NCI-H226 (cell line): ENCODE measurements at regions not wholly inside any gene's neighbourhood (a gene's known extent, or its start where the extent isn't known, plus 50 kb on each side); places are given as distances from the start of the nearest gene placed in this dataset.
"Not testable (repeated sequence)": the region's sequence is repeated elsewhere in the genome, so short reads cannot be mapped to it uniquely, and the experiment has no call there.

Experiments
- DNase-seq: peaks from one replicate; pipeline ENCODE4 v3.0.0-alpha.2; 2015

DNA sequence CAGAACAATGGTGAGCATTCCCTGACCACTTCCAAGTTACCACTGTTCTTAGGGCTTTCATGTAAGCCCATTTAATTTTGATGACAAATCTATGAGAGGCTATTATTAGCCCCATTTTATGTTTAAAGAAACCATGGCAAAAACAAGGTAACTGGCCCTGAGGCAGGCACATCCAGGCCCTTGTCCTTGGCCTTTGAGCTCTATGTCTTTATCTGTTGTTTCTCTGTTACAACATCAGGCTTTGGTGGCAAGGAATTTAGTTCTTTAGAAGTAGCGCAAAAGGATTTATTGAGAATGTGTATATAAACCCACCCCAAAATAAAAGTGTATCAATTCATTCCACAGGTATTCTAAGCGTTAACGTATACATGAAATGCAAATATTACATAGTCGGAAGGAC, 257.1 kb downstream of the HNMT start:
- no peak for DNase-seq

DNA sequence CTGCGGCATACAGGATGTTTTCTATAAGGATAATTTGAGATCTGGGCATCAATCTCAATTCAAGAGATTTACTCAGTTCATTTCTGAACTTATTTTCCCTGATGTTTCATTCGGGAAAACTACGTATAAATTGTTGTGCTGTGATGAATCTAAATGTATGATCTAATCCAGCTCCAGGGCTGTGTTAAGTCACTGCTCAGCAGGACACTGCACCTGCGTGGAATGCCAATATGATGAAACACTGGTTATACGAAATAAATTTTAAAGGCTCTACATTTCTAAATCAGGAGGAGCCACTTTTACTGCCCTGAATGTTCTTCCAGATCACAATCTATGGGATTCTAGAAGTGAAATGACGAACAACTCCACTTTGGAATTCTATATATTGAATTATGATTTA, 259.0 kb downstream of the HNMT start:
- peak; percentile 34 for DNase-seq

DNA sequence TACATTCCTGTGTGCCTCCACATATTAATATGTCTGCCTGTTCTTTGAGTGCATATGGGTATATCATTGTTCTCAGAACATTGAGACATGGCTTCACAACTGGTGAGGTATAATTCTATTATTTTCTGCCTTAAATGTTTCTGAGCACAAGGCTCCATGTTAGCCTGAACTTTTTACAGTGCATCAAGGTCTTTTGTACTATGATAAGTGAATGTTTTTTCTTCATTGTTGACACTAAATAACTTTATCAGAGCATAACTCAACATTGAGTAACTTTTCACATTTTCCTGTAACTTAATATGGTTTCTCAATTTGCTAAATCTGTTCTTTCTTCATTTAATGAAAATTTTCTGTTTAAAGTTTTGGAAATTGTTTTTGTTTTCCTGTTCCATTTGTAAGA, 262.9 kb downstream of the HNMT start:
- no peak for DNase-seq

DNA sequence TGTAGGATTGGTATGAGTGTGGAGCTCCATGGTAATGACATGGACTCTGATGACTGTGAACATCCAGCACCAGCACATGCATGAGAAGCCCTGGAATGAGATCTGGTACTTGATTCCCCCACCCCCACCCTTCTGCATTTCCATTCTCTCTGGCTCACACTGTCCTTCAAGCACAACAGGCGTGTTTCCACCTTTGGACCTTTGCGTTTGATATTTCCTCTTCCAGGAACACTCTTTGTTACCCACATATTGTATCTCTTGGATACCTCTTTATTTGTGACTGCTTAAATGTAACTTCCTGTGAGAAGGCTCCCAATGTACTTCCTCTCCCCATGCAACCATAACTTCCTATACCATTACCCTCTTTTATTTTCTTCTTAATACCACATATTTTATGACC, 263.8 kb downstream of the HNMT start:
- DNase-seq: no peak

DNA sequence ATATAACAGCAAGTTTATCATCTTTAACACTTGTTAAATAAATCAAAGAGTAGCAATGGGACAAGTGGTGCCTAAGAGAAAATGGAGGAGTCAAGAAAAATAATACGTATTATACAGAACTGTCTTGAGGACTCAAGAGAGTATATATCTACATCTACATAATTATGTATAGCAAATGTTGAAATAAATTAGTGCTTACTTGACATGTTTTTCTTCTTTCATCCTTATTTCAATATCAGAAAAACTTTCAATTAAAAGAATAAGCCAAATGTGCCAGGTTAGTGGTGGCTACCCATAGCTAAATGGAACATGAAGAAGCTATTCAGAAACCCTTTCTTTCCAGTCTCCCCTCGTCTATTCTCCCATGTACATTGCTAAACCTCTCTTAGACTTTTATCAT, 267.3 kb upstream of the SPOPL start:
- DNase-seq: no peak

DNA sequence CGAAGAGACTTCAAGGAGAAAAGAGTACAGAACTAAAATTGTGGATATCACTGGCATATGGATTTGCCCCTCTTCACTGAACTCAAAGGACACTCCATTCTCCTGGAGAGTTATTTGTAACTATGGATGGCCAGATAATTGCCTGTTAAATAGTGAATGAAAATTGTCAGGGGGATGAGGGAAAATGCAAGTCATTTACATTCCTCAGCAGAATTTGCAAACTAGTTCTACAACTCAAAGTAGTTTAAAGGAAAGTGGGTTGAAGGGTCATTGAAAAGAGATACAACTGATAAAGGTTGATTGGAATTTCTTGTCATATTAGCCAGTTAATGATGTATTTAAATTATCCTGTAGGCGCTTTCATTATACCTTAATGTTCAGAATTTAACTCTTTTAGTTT, 266.5 kb upstream of the SPOPL start:
- DNase-seq: no peak

DNA sequence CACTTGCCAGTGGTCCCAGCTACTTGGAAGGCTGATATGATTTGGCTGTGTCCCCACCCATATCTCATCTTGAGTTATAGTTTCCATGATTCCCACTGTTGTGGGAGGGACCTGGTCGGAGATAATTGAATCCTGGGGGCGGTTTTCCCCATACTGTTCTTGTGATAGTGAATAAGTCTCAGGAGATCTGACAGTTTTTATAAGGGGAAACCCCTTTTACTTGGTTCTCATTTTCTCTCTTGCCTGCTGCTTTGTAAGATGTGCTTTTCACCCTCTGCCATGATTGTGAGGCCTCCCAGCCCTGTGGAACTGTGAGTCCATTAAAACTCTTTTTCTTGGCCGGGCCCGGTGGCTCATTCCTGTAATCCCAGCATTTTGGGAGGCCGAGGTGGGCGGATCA, 265.4 kb upstream of the SPOPL start:
- DNase-seq: no peak

DNA sequence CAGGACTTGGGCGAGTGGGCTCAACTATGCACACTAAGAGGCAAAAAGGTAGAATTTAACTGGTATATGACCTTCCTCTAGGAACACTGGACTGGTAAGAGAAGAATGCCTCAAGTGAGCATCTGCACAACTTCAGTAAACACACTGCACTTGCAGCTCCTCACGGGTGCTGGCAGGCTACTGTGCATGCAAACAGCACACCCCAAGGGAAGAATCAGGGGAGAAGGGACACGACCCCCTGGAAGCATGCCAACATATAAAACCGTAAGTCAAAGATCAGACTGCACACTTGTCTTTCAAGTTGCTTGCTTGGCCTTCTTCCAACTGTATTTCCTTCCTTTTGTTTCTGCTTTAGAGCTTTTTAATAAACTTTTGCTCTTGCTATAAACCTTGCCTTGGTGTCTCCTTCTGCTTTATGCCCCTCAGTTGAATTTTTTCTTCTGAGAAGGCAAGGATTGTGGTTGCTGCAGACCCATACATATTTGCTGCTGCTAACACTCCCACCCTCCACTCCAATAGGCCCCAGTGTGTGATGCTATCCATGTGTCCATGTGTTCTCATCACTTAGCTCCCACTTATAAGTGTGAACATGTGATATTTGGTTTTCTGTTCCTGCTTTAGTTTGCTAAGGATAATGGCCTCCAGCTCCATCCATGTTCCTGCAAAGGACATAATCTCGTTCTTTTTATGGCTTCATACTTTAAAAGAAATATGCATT, 263.7 kb upstream of the SPOPL start:
- no peak for DNase-seq

DNA sequence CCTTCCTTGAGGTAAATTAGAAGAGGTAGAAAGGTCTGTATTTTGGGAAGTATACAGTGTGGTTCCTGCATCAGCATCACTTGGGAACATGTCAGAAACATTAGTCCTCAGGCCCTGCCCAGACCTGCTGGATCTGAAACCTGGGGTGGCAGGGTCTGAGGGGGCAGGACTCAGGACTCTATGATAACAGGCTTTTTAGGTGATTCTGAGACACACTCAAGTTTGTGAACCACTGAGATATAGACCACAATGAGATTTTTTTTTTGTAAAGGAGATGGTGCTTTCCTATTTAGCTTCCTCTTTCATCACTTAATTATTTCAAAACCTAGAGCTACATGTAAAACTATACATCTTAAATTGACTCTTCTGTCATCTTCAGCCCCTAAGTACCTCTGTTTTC, 262.7 kb upstream of the SPOPL start:
- no peak for DNase-seq

DNA sequence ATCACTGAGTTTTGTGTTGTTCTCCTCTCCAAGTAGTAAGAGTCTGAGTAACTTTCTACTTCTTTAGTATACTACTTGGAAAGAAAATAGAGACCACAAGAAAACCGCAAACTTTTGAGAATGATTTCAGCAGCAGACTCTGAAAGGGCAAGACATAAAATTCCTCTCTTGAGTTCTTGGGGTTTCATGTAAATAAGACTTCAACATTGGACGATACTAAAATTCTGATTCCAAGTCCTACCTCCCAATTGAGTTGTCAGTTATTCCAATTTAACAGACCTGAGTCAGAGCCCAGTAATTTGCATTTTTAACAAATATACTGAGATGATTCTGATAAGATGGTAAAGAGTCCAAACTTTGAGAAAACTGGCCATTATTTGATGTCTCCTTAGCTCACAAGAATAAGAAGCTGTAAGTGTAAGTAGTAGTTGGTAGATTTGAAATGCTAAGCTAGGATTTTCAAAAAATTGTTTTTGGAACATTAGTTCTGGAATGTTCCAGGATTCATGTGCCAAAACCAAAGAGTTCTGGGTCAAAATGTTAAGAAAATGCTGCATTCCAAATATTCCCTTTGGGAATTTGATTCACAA, 261.6 kb upstream of the SPOPL start:
- DNase-seq: no peak

DNA sequence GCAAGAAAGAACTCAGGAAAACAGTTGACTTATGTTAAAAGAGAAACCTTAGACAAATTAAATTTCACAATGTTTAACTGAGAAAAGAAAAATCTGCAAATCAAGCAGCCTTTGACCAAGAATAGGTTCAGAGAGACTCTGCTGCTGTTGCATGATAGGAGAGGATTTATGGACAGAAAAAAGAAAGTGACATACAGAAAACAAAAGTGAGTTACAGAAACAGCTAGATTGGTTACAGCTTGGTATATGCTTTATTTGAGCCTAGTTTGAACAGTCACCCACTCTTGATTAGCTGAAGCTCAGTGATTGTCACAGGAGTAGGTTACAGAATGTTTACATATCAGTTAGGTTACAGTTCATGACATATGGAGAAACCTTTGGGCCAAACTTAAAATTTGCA, 258.2 kb upstream of the SPOPL start:
- DNase-seq: no peak

DNA sequence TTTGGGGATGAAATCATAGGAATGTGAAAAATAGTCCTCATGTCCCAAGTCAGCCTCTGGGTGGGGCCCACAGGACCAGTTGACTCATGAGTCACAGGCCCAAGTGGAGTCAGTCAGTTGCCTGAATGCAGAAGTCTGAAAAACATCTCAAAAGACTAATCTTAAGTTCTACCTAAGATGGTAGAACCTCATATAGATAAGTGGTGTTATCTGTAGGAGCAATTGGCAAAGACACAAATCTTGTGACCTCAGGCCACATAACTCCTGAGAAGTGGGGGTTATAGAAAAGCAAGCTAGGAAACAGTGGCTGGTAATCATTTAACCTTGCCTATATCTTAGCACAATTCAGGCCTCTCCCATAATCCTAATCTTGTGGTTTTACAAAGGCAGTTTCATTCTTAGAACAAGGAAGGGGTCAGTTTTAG, 257.1 kb upstream of the SPOPL start:
- DNase-seq: peak; percentile 48

DNA sequence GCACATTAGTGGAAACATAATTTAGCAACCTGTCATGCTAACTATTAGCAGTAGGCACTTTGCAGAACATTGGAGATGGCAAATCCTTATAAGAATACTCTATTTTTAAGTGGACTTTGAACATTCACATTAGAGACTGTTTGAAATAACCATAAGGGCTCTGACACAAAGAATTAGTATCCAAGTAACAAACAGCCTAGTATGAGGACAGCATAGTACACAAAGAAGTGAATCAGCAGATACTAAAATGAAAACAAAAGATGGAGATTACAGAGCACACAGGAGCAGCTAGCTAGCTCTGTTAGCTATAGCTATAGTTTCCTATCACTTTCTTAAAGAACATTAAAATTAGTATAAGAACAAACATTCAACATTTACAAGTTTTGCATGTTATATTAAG, 256.3 kb upstream of the SPOPL start:
- no peak for DNase-seq

DNA sequence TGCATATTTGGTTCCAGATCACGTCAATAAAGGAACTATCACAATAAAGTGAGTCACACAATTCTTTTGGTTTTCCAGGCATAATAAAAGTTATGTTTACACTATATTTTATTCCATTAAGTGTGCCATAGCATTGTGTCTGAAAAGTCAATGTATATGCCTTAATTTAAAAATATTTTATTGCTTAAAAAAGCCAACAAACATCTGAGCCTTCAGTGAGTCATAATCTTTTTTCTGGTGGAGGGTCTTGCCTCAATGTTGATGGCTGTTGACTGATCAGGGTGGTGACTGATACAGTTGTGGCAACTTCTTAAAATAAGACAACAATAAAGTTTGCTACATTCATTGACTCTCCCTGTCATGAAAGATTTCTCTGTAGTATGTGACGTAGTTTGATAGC, 254.3 kb upstream of the SPOPL start:
- DNase-seq: no peak

DNA sequence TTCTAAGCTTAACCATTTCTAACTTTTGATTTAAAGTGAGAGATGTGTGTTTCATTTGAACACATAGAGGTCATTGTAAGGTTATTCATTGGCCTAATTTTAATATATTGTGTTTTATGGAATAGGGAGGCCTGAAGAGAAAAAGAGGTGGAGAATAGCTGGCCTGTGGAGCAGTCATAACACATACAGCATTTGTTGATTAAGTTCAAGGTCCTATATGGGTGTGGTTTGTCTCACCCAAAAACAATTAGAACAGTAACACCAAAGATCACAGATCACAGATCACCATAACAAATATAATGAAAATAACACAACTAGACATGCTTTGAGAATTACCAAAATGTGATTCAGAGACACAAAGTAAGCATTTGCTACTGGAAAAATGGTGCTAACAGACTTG, 252.4 kb upstream of the SPOPL start:
- no peak for DNase-seq

DNA sequence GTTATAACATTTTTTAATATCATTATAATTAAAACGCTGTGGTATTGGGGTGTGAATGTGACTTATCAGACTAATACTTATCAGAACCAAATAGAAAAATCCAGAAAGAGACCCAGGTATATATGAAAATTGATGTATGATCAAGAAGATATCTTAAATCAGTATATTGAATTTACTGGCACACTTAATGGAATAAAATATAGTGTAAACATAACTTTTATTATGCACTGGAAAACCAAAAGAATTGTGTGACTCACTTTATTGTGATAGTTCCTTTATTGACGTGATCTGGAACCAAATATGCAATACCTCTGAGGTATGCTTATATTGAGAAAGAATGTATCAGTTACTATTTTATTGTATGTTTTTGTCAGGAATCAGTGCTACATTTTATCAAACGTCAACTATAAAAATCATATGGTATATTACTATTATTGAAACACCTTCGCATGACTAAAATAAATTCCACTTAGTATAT, 250.7 kb upstream of the SPOPL start:
- not testable (repeated sequence) for DNase-seq

DNA sequence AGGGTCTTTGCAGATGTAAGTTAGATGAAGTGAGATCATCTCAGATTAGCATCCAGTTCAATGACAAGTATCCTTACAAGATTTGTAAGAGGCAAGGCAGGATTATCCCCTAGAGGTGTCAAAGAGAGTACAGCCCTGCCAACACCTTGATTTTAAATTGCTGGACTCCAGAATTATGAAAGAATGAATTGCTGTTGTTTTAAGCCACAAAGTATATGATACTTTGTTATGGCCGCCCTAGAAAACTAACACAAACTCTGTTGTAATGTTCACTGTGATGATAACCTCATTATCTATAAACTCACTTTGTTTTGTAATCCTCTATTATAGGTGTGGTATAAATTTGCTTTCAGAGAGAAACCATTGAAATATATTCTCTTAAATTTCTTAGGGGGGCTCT, 249.0 kb upstream of the SPOPL start:
- DNase-seq: no peak

DNA sequence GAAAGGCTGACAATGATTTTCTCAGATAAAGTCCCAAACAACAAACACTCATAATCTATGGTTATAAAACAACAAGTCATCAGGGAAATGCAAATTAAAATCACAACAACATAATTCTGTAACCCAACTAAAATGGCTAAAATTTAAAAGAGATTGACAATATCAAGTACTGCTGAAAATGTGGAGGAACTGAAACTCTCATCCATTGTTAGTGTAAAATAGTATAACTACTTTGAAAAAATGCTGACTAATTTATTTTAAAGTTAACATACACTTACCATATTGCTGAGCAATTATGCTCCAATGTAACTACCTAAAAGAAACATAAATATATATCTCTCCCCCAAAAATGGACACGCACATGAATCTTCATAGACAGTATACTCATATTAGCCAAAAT, 245.9 kb upstream of the SPOPL start:
- DNase-seq: no peak

DNA sequence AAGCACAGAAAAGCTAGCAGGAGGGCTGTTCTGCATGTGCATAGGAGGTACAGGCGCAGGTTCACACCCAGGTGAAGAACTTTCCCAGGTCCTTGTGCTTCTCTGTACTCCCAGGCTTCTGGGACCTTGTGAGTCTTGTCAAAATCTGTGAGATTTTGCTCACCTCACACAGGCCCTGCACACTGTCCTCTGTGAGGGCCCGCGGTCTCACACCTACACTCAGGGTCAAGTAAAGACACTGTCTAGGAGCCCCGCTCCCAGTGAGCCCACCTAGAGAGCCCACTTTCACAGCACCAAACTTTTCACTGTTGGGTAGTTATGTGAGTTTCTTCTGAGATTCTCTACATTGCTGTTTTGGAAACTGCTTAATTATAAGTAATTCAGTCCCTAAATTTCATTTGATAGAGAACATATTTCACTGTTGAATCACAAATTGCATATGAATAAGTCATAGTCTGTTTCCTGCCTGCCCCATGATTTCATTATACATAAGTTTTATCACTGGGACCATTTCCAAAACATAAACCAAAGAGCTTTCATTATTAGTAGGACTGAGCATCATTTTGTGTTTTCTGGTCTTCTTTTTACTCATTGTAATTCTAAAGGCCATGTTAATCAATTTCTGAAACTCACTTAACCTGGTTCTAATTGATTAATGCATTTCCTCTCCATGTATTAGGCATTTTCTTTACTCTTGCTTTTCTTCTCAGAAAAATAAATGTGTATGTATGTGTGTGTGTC, 234.2 kb upstream of the SPOPL start:
- DNase-seq: peak; percentile 76

DNA sequence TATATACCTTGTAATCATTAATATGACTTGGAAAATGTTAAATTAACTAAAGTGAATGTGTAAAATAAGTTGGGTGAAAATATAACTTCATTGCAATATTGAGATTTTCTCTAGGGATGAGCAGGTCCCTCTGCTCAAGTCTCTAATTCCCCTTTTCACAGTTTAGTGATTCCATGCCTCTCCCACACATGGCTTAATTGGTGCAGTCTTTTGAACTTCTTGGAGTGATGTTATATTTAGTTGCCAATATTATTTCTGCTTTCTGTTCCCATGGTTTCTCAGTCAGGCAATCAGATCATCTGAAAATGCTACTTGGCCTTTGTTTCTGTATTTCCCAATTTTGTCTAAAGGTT, 233.7 kb upstream of the SPOPL start:
- DNase-seq: peak; percentile 10

DNA sequence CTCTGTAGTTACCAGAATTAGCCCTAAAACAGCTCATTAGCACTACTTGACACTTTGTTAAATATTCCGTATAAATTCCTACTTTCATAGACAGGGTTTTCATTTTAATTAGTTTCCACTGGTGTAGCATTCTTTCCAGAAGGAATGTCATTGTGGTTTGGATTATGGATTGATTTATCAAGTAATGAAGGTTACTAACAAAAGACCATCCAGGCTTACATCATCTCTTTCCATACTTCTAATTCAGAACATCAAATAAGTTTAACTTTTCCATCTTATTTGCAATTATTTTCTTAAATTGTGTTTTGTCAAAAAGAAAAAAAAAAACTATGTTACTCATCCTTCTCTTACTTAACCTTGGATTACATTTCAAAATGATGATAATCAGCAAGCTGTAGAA, 231.8 kb upstream of the SPOPL start:
- DNase-seq: no peak

DNA sequence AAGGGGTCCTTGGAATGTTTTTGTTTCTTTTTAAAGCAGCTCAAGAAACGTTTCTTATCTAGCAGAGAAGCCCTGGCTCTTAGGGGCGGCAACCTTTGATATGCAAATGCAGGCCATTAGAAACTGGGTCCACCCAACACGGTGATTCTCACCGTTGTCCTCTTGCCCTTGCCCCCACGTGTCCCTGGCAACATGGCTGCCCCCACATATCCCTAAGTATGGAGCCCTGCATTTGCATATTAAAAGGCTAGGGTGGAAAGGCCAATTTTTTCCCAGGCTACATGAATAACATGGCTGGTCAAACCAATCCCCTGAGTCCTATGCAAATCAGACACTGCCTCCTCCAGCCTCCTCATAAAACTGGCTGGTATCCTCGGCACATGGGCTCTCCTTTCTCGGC, 230.1 kb upstream of the SPOPL start:
- DNase-seq: no peak

DNA sequence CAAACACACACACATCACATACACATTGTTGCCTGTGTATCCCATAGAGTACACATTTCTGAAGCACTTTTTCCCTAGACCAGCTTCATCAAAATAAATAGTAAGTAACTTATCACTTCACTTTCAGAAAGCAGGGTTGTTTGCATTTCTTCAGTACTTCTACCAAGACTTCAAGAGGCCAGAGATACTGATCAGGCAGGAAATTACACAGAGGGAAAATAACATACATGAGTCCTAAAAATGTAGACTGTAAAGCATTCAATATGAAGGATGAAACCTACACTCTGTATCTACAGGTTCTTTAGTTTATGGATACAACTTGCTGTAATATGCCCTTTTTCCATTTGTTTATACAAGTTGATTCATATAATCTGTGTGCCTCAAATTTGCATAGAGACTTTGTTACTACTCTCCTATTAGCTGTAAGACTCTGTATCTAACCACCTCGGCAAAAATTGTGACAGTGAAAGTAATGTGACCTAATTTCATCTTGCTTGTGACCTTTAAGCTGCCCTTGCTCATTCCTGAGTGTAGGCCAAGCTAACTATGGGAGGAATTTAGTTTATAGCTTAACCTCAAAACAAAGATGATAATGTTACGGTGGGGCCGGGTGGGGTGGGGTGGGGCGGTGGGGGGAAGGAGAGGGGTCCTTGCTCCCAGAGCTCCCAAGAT, 228.9 kb upstream of the SPOPL start:
- DNase-seq: no peak

DNA sequence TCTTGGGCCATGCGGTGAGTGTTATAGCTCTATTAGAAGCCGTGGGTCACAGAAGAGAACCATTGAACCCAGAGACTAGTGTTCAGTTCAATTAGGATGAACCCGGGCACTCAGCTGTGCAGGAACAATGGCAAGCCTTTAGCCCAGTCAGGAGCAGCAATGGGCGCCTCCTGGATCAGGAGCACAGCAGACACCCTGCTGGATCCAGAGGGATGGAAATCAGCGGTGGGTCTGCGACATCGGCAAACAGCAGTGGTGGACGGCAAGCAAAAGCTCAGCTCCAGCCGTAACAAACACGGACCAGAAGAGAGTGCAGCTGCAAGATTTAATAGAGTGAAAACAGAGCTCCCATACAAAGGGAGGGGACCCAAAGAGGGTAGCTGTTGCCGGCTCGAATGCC, 228.3 kb upstream of the SPOPL start:
- not testable (repeated sequence) for DNase-seq
